ENCODE measurements at regions not wholly inside any gene's neighbourhood (a gene's known extent, or its start where the extent isn't known, plus 50 kb on each side); places are given as distances from the start of the nearest gene placed in this dataset.

DNA sequence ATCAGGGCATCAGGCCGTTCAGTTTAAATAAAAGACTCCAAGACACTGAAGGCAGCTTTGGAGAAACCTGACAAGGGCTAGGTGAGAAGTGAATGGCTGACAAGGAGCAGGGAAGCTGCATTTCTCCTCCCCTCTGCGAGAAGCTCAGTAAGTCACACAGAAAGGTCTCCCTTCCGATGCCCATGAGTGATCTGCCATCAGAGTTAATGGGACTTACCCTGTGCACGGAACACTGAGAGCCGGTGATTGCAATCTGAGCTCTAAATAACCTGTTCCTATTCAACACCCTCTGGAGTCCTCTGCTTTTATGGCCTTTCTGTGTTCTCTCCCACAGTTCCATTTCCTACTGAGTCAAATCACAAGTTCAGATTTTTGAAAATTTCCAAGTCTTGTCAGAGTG, 322.2 kb upstream of the MYT1L start:
- Histone ChIP-seq H3K4me3 (no peak overlapping the region), H3K27ac (no peak overlapping the region), H3K36me3 (ENCODE audit: insufficient read depth in 1 of 2, low read depth in 1 of 2) (no peaks in the 10 kb centered on the region), H3K9me3 (no peaks in the 10 kb centered on the region), H3K27me3 (ENCODE audit: insufficient read depth in 3 of 3, low read length in 2 of 3) (no peaks in the 10 kb centered on the region), H3K4me1 (no peaks in the 10 kb centered on the region)
- WGBS, 3 donors: 60 to 76% (median 73%) methylated on average over 5 of the region's 5 CpGs
- DNase-seq (no peak), ATAC-seq (no peak)
- TF ChIP-seq, protein P1, sequence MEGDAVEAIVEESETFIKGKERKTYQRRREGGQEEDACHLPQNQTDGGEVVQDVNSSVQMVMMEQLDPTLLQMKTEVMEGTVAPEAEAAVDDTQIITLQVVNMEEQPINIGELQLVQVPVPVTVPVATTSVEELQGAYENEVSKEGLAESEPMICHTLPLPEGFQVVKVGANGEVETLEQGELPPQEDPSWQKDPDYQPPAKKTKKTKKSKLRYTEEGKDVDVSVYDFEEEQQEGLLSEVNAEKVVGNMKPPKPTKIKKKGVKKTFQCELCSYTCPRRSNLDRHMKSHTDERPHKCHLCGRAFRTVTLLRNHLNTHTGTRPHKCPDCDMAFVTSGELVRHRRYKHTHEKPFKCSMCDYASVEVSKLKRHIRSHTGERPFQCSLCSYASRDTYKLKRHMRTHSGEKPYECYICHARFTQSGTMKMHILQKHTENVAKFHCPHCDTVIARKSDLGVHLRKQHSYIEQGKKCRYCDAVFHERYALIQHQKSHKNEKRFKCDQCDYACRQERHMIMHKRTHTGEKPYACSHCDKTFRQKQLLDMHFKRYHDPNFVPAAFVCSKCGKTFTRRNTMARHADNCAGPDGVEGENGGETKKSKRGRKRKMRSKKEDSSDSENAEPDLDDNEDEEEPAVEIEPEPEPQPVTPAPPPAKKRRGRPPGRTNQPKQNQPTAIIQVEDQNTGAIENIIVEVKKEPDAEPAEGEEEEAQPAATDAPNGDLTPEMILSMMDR (IDR thresholded peaks at IDR 0.05): no peak
- intact Hi-C loops (cut with DNase I): no loop called here

GRCh38 chr2:2650608-2651375, 319.7 kb upstream of the MYT1L start:
- intact Hi-C loops (cut with DNase I): no loop called here
- no peaks in the 10 kb centered on the region for H3K27me3 ChIP-seq (ENCODE audit: insufficient read depth in 3 of 3, low read length in 2 of 3)
- DNase-seq: no peak
- H3K36me3 ChIP-seq (ENCODE audit: insufficient read depth in 1 of 2, low read depth in 1 of 2): no peaks in the 10 kb centered on the region
- ATAC-seq: no peak
- no peak overlapping the region for H3K27ac ChIP-seq
- TF ChIP-seq, protein P1 (IDR thresholded peaks at IDR 0.05): no peak
- no peaks in the 10 kb centered on the region for H3K9me3 ChIP-seq
- 92 to 95% (median 93%) methylated on average over 20 of the region's 20 CpGs for WGBS, 3 donors
- H3K4me3 ChIP-seq: no peak overlapping the region
- H3K4me1 ChIP-seq: no peaks in the 10 kb centered on the region

GRCh38 chr2:2649109-2650072, 318.3 kb upstream of the MYT1L start:
- intact Hi-C loops (cut with DNase I): no loop called here

GRCh38 chr2:2648094-2648493, 317.0 kb upstream of the MYT1L start:
- no peak for DNase-seq
- no peaks in the 10 kb centered on the region for H3K4me1 ChIP-seq
- no peaks in the 10 kb centered on the region for H3K36me3 ChIP-seq (ENCODE audit: insufficient read depth in 1 of 2, low read depth in 1 of 2)
- H3K9me3 ChIP-seq: no peaks in the 10 kb centered on the region
- no peak overlapping the region for H3K27ac ChIP-seq
- TF ChIP-seq, protein P1 (IDR thresholded peaks at IDR 0.05): no peak
- WGBS, 3 donors: 88 to 90% (median 90%) methylated on average over 8 of the region's 8 CpGs
- no peak for ATAC-seq
- intact Hi-C loops (cut with DNase I): no loop called here
- H3K4me3 ChIP-seq: no peak overlapping the region
- H3K27me3 ChIP-seq (ENCODE audit: insufficient read depth in 3 of 3, low read length in 2 of 3): no peaks in the 10 kb centered on the region

More at GRCh38 chr2:2649109-2650072, 318.3 kb upstream of the MYT1L start:
- TF ChIP-seq, protein P1 (IDR thresholded peaks at IDR 0.05): no peak
- H3K27me3 ChIP-seq (ENCODE audit: insufficient read depth in 3 of 3, low read length in 2 of 3): no peaks in the 10 kb centered on the region
- 80 to 82% (median 82%) methylated on average over 36 of the region's 36 CpGs for WGBS, 3 donors
- H3K4me1 ChIP-seq: no peaks in the 10 kb centered on the region
- no peaks in the 10 kb centered on the region for H3K9me3 ChIP-seq
- no peak overlapping the region for H3K4me3 ChIP-seq
- ATAC-seq (no peak), DNase-seq (no peak)
- H3K36me3 ChIP-seq (ENCODE audit: insufficient read depth in 1 of 2, low read depth in 1 of 2): no peaks in the 10 kb centered on the region
- H3K27ac ChIP-seq: no peak overlapping the region
